NT2/D1 (cell line): ENCODE measurements at regions not wholly inside any gene's neighbourhood (a gene's known extent, or its start where the extent isn't known, plus 50 kb on each side); places are given as distances from the start of the nearest gene placed in this dataset.

Experiments used
- SUZ12 ChIP-seq: IDR thresholded peaks from 2 replicates; pipeline ENCODE4 v1.6.1; 2011; ENCODE audit not compliant: insufficient read length, insufficient read depth; ENCODE audit errors: extremely low read depth
- ZNF274 ChIP-seq: IDR thresholded peaks from 2 replicates; pipeline ENCODE4 v1.6.1; 2011; ENCODE audit warnings: mild to moderate bottlenecking, low read depth, low read length

DNA sequence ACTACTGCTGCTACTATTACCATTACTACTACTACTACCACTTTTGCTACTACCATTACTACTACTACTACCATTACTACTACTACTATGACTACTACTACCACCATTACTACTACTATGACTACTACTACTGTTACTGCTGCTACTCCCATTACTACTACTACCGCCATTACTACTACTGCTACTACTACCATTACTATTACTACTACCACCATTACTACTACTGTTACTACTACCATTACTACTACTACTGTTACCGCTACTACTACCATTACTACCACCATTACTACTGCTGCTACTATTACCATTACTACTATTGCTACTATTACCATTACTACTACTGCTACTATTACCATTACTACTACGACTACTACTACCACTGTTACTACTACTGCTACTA lies 209.1 kb downstream of the IRF8 start:
- TF ChIP-seq ZNF274, result no peak
- TF ChIP-seq SUZ12, result no peak
